Spleen (tissue), 11 donors: ENCODE measurements at regions not wholly inside any gene's neighbourhood (a gene's known extent, or its start where the extent isn't known, plus 50 kb on each side); places are given as distances from the start of the nearest gene placed in this dataset.

Experiments
- DNase-seq: peaks from one replicate; pipeline ENCODE4 v3.0.0-alpha.2; 2020
- H3K27ac ChIP-seq, 8 donors: fragments of 200-600 bp; sonication (generic) in 7 of 8; 1 replicate in 4 of 8; 2 replicates in 4 of 8; pipeline versions ENCODE4 v1.5.0 to v1.8.0; 2016 to 2021; ENCODE audit warnings: inconsistent platforms in 4 of 8, mild to moderate bottlenecking in 4 of 8, moderate library complexity in 1 of 8
- H3K27me3 ChIP-seq, 7 donors: fragments of 200-600 bp; sonication (generic) in 6 of 7; replicated peaks in 1 of 7; 1 replicate in 4 of 7; 2 replicates in 3 of 7; pipeline versions ENCODE4 v1.5.0 to v1.8.0; 2016 to 2021; ENCODE audit warnings: inconsistent platforms in 3 of 7, mild to moderate bottlenecking in 1 of 7
- H3K36me3 ChIP-seq, 6 donors: fragments of 200-600 bp; sonication (generic) in 5 of 6; 1 replicate in 4 of 6; 2 replicates in 2 of 6; pipeline versions ENCODE4 v1.5.0 to v1.8.0; 2016 to 2021; ENCODE audit warnings: inconsistent platforms in 2 of 6
- H3K4me1 ChIP-seq, 6 donors: fragments of 200-600 bp; sonication (generic) in 5 of 6; 1 replicate in 3 of 6; 2 replicates in 3 of 6; pipeline versions ENCODE4 v1.5.0 to v1.8.0; 2016 to 2021; ENCODE audit warnings: inconsistent platforms in 3 of 6
- H3K4me3 ChIP-seq, 8 donors: fragments of 200-600 bp; sonication (generic) in 7 of 8; 1 replicate in 4 of 8; 2 replicates in 4 of 8; pipeline versions ENCODE4 v1.5.0 to v1.8.0; 2016 to 2021; ENCODE audit warnings: inconsistent platforms in 4 of 8, mild to moderate bottlenecking in 4 of 8, moderate library complexity in 2 of 8
- H3K9me3 ChIP-seq, 8 donors: fragments of 200-600 bp; sonication (generic) in 7 of 8; 1 replicate in 4 of 8; 2 replicates in 4 of 8; pipeline versions ENCODE4 v1.5.0 to v1.8.0; 2016 to 2021; ENCODE audit warnings: inconsistent platforms in 4 of 8
- CTCF ChIP-seq, 11 experiments: fragments of 200-600 bp in 7 of 11; fragments of 450-650 bp in 4 of 11; sonication (generic) in 4 of 11; IDR thresholded peaks in 8 of 11; conservative IDR thresholded peaks in 3 of 11; 1 replicate in 7 of 11; 2 replicates in 4 of 11; pipeline versions ENCODE4 v1.4.0 to v1.8.0; 2016 to 2021; ENCODE audit warnings: antibody characterized with exemption in 11 of 11, inconsistent platforms in 4 of 11, mild to moderate bottlenecking in 1 of 11
- POLR2A ChIP-seq, 3 donors: fragments of 450-650 bp; IDR thresholded peaks; one replicate each; pipeline ENCODE4 v1.5.1; 2017; ENCODE audit warnings: antibody characterized with exemption in 3 of 3, mild to moderate bottlenecking in 1 of 3
- POLR2AphosphoS5 ChIP-seq, 3 donors: sonication (generic); formaldehyde crosslinking; IDR thresholded peaks; one replicate each; pipeline ENCODE4 v1.5.1; 2017; ENCODE audit warnings: antibody characterized with exemption in 3 of 3
- WGBS, 5 donors: extraction: QIAGEN DNeasy Blood & Tissue Kit in 3 of 5; methylation state at CpG; one replicate each; pipeline versions ENCODE4 v1.1.5 to v1.1.7; 2013 to 2018; 5-methylcytosine and 5-hydroxymethylcytosine counted together
- intact Hi-C: fragments of 100-400 bp; cut with DNase I; formaldehyde crosslinking; loops from one replicate; pipeline ENCODE4 v1.15.0; 2023; ENCODE audit warnings: low total_unique reads
- donor health status: healthy with polysubstance abuse.
- donor health status: DM: no; HTN: no; CAD: no; lungs with moderate emphysema.
- donor health status: DM: no; HTN: no; CAD: no.
- donor health status: Bipolar disorder and iron deficiency.
- donor health status: healthy.
- donor health status: DM: no; HTN: no; CAD: no.
- donor health status: DM: yes; HTN: yes; CAD: no.

- Histone ChIP-seq H3K27ac (no peak overlapping the region), H3K9me3 (no peaks in the 10 kb centered on the region), H3K36me3 (no peaks in the 10 kb centered on the region), H3K4me1 (no peaks in the 10 kb centered on the region), H3K27me3 (peaks cover 0 to 6% (median 0%) of the 10 kb centered on the region in 7 donors), H3K4me3 (no peak overlapping the region)
- intact Hi-C loops: no loop called here
- 46 to 92% (median 64%) methylated on average over 2 of the region's 2 CpGs; no CpG with 5 or more reads in 1 of the 5 donors for WGBS, 5 donors
- no peak for TF ChIP-seq CTCF (IDR thresholded peaks at IDR 0.05 in 8 of 11, conservative IDR thresholded peaks at IDR 0.05 in 3 of 11)
- no peak for TF ChIP-seq POLR2A (IDR thresholded peaks at IDR 0.05)
- no peak for TF ChIP-seq POLR2AphosphoS5 (IDR thresholded peaks at IDR 0.05)
- peak; percentile 39 for DNase-seq
Measured at GRCh38 chr5:133700251-133700650, 87.9 kb upstream of the FSTL4 start.

- Histone ChIP-seq H3K36me3 (no peaks in the 10 kb centered on the region), H3K27ac (no peak overlapping the region), H3K9me3 (no peaks in the 10 kb centered on the region), H3K27me3 (peaks cover 0 to 6% (median 0%) of the 10 kb centered on the region in 7 donors), H3K4me3 (no peak overlapping the region), H3K4me1 (no peaks in the 10 kb centered on the region)
- 80 to 86% (median 83%) methylated on average over 9 to 10 of the region's 10 CpGs for WGBS, 5 donors
- peak; percentile 55 for DNase-seq
- intact Hi-C loops: no loop called here
- no peak for TF ChIP-seq POLR2AphosphoS5 (IDR thresholded peaks at IDR 0.05)
Measured at GRCh38 chr5:133698646-133699526, 86.5 kb upstream of the FSTL4 start.

- H3K9me3 ChIP-seq: no peaks in the 10 kb centered on the region
- TF ChIP-seq POLR2A (IDR thresholded peaks at IDR 0.05): no peak
- no peak for TF ChIP-seq POLR2AphosphoS5 (IDR thresholded peaks at IDR 0.05)
- TF ChIP-seq CTCF (IDR thresholded peaks at IDR 0.05 in 8 of 11, conservative IDR thresholded peaks at IDR 0.05 in 3 of 11): no peak
- no peaks in the 10 kb centered on the region for H3K36me3 ChIP-seq
- H3K27ac ChIP-seq: no peak overlapping the region
- no peak overlapping the region for H3K4me3 ChIP-seq
- DNase-seq: peak; percentile 46
- H3K27me3 ChIP-seq: peaks cover 0 to 6% (median 0%) of the 10 kb centered on the region in 7 donors
- no peaks in the 10 kb centered on the region for H3K4me1 ChIP-seq
- 86 to 90% (median 87%) methylated on average over 3 of the region's 3 CpGs for WGBS, 5 donors
- intact Hi-C loops: no loop called here
Measured at GRCh38 chr5:133698259-133698554, 85.9 kb upstream of the FSTL4 start.

- no peaks in the 10 kb centered on the region for H3K9me3 ChIP-seq
- 41 to 51% (median 44%) methylated on average over 8 of the region's 8 CpGs for WGBS, 5 donors
- peaks cover 0 to 6% (median 0%) of the 10 kb centered on the region in 7 donors for H3K27me3 ChIP-seq
- intact Hi-C loops: no loop called here
- TF ChIP-seq POLR2AphosphoS5 (IDR thresholded peaks at IDR 0.05) (no peak), POLR2A (IDR thresholded peaks at IDR 0.05) (no peak), CTCF (IDR thresholded peaks at IDR 0.05 in 8 of 11, conservative IDR thresholded peaks at IDR 0.05 in 3 of 11) (no peak)
- H3K4me1 ChIP-seq: no peaks in the 10 kb centered on the region
- peak; percentile 18 for DNase-seq
- H3K36me3 ChIP-seq: no peaks in the 10 kb centered on the region
- no peak overlapping the region for H3K27ac ChIP-seq
- H3K4me3 ChIP-seq: no peak overlapping the region
Measured at GRCh38 chr5:133697536-133698258, 85.4 kb upstream of the FSTL4 start.
